Embryonic facial prominence (tissue), 1 donor: ENCODE measurements at regions not wholly inside any gene's neighbourhood (a gene's known extent, or its start where the extent isn't known, plus 50 kb on each side); places are given as distances from the start of the nearest gene placed in this dataset.
"Not testable (repeated sequence)": the region's sequence is repeated elsewhere in the genome, so short reads cannot be mapped to it uniquely, and the experiment has no call there.

Experiments
- DNase-seq: peaks from one replicate; pipeline ENCODE4 v3.0.0-alpha.2; 2016; ENCODE audit errors: extremely low spot score

DNA sequence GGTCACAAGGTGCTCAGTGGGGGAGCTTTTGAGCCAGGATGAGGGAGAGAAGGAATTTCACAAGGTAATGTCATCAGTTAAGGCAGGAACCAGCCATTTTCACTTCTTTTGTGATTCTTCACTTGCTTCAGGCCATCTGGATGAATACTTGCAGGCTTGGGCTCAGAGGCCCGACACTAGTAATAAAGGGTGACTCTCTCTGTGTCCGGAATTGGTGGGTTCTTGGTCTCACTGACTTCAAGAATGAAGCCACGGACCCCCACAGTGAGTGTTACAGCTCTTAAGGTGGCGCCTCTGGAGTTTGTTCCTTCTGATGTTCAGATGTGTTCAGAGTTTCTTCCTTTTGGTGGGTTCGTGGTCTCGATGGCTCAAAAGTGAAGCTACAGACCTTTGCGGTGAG lies 131.8 kb upstream of the RXFP2 start:
- not testable (repeated sequence) for DNase-seq

DNA sequence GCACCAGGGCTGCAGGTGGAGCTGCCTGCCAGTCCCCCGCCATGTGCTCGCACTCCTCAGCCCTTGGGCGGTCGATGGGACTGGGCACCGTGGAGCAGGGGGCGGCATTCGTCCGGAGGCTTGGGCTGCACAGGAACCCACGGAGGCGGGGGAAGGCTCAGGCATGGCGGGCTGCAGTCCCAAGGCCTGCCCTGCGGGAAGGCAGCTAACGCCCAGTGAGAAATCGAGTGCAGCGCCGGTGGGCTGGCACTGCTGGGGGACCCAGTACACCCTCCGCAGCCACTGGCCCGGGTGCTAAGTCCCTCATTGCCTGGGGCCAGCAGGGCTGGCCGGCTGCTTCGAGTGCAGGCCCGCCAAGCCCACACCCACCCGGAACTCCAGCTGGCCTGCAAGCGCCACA lies 130.5 kb upstream of the RXFP2 start:
- DNase-seq, result not testable (repeated sequence)

DNA sequence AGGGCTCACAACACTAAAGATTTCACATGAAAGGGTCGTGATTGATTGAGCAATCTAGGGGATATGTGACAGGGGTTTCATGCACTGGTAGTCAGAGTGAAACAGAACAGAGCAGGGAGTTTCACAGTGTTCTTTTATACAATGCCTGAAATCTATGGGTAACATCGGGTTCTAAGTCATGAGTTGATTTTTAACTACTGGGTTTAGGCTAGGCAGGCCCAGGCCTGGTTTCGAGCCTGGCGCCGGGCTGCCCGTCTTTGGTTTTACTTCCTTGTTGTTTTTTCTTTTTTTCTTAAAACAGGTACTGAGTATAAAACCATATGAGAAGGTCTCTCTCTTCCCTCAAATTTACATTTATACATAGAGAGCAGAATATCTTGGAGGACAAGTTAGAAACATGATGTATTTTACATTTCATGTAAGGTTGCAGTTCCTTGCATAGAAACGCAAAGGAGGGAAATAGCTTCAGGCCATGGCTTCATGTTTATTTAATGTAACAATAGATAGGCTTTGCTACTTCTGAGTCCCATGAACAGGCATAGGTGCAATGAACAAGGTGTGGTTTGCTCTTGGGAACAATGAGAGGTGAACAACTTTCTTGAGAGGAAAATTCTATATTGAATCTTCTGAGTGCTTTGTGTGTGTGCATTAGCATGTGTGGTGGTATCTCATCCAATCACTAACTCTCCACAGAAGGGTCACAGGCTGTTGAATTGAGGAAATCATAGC lies 128.9 kb upstream of the RXFP2 start:
- DNase-seq, result no peak

DNA sequence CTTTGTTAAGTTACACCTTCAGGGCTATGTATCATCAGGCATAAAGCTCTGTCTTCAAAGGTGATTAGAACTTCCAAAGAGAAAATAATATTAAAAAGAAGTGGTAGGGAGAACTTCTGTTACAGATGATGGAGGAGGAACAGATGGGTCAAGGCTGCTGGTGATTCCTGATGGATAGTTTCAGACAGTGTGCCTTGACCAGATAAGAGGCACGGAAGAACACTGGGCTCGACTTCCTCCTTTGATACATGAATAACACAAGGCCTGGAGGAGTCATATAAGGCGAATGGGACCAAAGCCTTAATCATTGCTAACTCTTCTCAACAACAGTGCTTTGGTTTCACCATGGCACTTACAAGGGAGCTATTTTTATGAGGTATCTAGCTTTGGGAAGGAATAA lies 128.1 kb upstream of the RXFP2 start:
- no peak for DNase-seq

DNA sequence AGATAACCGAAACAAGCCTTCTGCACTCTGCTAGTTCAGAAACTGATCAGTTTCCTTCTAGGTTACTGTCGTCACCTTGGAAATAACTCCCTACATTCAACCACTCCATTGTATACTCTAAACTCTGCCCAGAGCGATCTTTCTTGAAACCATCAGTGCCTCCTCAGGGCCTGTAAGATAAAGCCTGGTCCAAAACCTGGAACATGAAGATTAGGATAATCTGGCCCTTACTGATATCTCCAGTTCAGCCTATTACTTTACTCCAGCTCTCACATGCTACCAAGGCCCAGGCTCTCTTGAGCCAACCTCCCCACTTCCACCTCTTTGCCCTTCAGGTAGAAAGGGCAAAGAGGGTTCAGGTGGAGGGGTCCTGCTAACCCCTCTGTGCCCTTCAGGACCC lies 125.3 kb upstream of the RXFP2 start:
- DNase-seq, result no peak

DNA sequence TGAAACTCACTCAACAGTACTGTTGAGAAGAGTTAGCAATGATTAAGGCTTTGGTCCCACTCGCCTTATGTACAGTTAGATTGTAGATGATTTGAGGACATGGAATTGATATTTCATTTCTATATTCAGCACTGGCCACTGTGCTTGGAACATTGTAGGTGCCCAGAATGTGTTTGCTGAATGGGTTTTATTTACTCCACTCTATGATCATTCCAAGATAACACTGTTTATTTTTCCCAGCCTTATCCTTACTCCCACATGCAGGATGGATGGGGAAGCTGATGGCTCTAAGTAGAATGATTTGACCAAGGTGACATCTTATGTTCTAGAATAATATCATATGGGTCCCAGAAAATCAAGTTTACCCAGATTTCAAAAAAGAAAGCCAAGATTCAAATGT lies 124.6 kb upstream of the RXFP2 start:
- no peak for DNase-seq

DNA sequence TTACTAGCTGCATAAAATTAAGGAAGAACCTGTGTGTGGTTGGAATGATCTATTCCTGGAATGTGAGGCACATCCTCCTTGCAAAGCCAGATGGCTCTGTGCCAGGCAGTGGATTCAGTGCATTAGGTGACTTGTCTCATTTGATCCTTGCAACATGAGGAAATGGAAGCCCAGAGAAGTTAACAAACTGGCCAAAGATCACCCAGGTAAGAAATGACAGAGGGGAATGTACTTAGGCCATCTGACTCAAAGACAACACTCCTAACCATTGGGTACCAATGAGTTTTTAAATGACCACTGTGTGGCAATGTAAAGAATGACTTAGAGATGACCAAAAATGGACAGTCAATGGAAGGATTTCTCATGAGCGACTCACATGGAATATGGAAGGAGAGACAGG lies 114.2 kb upstream of the RXFP2 start:
- no peak for DNase-seq

DNA sequence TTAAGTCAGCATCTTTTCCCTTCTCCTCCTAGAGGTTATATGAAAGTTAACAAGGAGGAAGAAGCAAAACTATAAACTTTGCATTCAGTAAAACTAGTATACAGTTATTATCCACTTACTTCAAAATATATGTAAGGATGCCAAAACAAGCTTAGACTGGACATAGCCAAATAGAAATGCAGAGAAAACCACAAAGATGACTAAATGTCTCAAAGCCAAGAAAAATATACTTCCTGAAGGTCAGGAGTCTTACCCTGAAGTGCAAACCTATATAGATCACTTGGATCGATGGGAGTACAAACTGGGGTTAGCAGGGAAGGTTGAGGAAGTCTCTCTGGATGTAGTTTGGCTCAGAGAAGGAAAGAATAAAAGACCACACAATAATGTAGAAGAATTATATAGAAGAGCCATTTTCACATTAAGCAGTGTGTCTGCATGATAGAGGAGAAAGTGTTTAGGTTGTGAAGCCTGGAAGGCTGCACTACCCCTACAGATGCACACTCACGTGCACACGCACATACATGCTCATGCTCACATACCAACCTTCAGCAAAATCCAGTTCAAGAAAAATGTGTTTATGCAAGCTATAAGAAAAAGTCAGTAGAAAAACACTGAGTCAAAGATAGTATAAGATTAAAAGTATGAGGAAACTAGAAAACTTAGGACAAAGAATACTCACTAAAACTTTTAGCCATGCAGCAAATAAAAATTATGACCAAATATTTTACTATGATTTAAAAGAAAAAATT lies 112.1 kb upstream of the RXFP2 start:
- no peak for DNase-seq

DNA sequence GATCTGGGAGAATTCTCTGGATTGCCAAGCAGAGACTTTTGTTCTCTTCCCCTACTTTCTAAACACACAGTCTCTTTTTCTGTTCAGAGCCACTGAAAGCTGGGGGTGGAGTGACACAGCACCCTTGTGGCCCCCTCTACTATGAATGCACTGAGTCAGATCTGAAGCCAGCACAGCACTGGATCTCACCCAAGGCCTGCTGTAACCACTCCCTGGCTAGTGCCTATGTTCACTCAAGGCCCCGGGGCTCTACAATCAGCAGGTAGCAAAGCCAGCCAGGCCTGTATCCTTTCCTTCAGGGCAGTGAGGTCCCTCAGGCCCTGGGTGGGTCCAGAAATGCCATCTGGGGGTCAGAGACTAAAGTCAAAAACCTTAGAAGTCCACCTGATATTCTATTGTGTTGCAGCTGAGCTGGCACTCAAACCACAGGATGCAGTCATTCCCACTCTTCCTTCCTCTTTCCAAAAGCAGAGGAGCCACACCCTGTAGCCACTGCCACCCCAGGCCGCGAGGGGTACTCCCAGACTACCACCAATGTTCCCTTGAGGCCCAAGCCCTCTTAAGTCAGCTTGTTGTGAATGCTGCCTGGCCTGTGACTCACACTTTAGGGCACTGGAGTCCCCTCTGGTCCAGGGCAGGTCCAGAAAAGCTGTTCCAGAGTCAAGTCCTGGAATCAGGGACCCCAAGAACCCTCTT lies 110.1 kb upstream of the RXFP2 start:
- no peak for DNase-seq

DNA sequence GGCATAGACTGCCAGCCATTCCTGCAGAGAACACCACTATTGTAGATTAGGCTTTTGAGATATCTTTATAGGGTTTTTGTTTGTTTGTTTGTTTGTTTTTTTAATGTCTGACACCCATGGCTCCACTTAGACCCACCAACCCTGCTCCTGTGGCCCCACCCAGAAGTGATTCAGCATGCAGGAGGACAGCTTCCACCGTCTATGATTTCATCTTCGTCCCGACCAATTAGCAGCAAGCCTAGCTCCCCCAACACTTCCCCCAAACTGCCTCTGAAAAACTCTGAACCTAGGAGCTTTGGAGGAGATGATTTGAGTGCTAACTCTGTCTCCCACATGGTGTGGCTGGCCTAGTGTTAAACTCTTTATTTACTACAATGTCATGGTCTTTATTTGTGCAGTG lies 108.3 kb upstream of the RXFP2 start:
- DNase-seq, result no peak

DNA sequence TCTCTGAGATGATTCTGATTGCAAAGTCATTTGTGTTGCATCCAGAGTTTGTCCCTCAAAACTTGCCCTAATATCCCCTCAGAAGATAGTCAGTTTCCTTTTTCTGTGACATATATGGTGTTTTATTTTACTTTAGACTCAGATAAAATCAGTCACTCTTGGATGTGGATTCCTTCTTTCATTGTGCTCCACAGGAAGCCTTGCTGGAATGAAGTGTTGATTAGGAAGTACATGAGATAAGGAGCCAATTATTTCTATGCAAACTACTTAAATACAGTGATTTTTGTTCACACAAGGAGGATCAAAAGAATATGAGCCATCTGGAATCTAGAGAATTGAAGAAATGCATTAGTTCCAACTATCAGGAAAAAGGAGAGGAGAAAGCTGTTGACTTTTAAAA lies 107.6 kb upstream of the RXFP2 start:
- DNase-seq, result no peak

DNA sequence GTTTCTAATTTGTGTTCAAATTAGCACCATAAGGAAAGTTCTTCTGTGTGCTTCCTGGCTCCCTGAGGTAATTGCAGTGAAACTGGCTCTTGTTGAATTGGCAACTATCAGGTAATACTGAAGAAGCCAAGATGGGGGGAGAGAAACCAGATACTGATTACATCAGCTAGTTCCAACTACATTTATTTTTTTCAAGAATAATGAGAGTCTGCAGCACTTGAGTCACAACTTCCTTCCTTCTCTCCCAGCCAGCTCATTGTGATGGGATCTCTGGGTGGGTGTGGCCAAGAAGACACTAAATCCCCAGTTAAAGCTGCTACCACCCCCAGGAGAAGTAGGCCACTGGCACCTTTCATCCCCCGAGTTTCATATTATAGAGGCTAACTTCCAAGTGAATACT lies 100.7 kb upstream of the RXFP2 start:
- no peak for DNase-seq

DNA sequence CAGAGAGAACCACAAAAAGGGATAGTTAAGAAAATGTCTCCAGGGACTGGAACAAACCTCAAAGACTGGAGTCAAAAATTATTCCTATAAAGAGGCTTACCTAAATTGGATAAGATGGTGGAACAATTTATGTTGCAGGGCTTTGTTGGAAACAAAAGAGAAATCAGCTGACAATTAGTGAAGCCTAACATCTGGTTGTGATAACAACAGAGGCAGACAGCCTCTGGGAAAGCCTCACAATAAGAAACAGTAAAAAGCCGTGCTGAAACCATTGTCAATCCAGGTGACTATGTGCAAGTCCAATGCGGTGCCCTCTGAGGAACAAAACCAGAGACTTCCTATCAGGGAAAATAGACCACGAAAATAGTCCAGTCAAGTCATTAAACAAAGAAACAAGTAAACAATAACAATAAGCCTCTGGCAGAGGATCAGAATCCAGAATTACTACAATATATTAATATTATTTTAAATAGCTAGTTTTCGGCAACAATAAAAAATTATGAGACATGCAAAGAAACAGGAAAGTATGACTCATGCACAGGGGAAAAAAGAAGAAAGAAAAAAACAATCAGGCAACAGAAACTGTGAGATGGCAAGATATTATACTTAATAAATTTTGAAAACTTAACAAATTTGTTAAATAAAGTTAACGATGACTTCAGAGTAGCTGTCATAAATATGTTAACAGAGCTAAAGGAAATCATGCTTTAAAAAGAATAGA lies 99.7 kb upstream of the RXFP2 start:
- no peak for DNase-seq

DNA sequence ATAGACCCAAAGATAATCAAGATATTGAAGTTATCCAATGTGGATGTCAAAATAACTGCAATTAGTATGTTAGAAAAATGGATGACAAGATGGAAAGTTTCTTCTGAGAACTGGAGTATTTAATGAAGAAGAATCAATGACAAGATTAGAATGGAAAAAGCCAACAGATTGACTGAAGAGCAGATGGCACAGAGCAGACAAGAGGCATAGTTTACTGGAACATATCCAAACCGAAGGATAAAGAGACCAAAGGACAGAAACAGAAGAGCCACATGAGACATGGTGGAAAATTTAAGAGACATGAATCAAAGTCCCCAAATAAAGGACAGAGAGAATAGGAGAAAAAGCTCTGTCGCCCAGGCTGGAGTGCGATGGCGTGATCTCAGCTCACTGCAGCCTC lies 89.6 kb upstream of the RXFP2 start:
- DNase-seq, result no peak

DNA sequence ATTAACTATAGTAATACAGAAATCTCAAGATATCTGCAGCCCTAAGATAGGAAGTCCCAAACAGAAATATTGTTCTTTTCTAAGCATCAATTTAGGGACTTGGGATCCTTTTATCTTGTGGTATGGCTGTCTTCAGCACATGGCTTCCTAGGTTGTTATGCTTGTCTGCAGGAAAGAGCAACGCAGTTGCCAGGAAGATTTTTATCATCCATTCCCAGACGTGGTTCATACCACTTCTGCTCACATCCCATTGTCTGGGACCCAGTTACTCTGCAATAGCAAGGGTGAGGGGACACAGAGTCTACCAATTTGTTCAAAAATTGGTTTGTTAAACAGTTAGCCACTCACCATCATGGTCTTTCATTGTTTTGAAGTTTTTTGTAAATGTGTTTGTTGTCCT lies 85.6 kb upstream of the RXFP2 start:
- DNase-seq, result no peak

DNA sequence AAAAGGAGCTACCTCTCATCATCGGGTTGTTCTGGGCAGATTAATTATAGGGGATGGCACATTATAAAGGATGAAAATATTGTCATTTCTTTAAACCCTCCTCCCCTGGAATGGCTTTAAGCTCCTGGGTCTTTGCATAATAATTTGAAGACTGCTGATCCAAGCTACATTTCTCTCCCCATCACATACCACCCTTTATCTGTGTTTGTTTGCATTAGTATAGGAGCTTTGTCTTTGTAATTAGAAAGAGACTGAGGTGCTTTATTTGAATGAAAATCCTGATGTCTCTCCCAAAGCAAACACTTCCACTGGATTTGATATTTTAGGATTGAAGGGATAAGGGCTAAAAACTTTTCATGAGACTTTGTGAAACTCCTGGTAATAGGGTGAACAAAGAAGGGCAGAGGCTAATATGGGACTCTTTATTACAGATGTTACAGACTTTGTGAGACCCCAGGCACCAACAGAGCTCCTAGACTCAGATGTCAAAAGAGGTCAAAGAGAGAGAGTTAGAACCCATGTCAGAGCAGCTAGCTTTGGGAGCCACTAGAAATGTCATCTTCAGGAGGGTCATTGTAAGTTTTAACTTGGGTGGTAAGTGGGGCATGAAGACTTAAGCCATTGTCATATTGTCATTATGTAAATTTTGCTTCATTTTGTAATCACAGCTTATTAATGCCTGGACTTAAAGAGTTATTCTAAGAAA lies 75.3 kb upstream of the RXFP2 start:
- DNase-seq, result no peak

DNA sequence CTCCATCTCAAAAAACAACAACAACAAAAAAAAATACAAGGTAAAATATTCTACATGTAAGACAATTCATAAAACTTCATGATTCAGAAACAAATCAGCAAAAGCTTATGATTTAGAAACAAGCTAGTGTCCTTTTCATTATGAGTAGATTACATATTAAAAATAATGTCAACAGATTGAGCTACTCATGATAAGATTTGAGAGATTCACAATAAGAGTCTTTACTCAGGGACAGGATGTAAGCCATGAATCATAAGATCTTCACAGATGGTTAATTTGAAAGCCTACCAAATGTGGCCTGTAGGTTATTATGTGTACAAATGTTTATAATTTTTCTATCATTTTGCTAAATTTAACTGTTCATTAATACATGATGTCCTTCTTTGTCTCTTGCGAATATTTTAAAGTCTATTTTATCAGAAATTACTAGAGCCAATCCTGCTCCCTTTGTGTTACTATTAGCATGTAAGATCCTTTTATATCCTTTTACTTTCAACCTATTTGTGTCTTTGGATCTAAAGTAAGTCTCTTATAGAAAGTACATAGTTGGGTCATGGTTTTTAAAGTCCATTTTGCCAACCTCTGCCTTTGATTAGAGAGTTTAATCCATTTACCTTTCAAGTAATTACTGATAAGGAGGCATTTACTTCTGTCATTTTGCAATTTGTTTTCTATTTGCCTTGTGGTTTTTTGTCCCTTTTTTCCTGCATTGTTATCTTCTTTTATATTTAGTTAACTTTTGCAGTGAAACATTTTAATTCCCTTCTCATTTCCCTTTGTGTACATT lies 68.3 kb upstream of the RXFP2 start:
- no peak for DNase-seq

DNA sequence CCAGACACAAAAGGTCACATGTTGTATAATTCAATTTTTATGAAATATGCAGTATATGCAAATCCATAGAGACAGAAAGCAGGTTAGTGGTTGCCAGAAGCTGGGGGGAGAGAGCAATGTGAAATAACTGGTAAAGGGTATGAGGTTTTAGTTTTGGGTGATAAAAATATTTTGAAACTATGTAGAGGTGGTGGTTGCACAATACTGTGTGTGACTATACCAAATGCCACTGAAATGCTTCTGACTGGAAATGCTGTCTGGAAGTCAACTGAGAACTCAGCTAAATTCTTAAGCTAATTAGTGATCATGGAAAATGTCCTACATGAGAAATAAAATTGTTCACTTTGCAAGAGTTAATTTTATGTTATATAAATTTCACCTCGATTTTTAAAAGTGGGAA lies 65.3 kb upstream of the RXFP2 start:
- DNase-seq, result no peak

DNA sequence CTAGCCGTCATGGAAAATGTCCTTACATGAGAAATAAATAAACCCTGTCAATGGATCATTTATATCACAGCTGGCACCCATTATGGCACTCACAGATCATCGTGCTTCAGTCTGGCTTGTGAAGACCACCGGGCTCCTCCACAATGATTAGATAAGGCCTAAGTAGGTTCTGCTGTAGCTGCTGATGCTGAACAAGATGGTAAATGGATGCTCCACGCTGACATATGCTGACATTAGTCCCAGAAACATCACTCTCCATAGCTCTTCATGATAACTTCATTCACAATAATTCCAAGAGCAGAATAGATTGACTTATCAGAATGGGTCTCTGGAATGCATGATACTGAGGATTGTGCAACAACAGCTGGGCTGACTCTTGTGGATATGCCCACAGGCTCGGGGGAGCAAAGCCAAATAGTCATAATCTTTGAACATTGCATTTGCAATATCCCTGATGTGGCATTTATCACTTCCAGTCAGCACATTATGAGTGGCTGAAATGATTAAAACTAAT lies 63.8 kb upstream of the RXFP2 start:
- DNase-seq, result no peak

DNA sequence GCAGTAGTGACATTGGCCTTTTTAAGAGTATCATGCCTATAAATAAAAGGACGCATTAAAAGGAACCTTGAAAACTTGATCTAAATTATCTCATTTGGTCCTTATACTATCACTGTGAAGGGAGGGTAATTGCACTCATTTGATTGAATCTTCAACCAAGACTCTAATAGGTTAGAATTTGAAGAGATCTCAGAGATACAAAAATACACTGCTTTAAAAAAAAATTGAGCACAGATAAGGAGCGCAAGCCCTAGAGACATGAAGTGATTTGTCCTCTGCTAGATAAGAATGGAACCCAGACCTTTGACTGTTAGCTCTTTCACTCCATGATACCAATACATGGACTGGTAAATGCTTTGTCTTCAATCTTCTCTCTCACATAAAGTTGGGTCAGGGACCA lies 58.2 kb upstream of the RXFP2 start:
- no peak for DNase-seq

DNA sequence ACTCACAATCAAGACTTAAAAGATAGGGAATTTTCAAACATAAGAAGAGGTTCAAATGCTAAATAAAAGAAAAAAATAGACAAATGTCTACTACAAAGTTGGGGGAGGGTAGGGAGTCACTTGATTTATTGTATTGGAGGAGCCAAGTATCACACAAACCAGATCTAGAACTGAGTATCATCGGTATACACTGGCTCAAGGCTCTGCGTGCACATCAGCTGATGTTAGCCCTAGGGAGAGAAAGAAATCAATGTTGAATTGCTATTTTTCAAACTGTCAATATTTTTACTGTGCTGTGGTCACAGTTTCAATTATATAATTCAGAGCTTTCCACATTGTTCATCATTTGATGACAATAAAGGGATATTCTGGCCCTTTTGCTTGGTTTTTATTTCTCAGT lies 54.9 kb upstream of the RXFP2 start:
- DNase-seq, result no peak
